Epithelial cell of proximal tubule (primary cell): ENCODE measurements at regions not wholly inside any gene's neighbourhood (a gene's known extent, or its start where the extent isn't known, plus 50 kb on each side); places are given as distances from the start of the nearest gene placed in this dataset.
"Not testable (repeated sequence)": the region's sequence is repeated elsewhere in the genome, so short reads cannot be mapped to it uniquely, and the experiment has no call there.

Experiments
- DNase-seq: peaks from one replicate; pipeline ENCODE4 v3.0.0-alpha.2; 2011; ENCODE audit warnings: low read depth
- H3K4me3 ChIP-seq: 2 replicates; pipeline ENCODE4 v1.5.1; 2011; ENCODE audit warnings: low read depth, mild to moderate bottlenecking, low read length
- CTCF ChIP-seq: conservative IDR thresholded peaks from 2 replicates; pipeline ENCODE4 v1.5.1; 2012; ENCODE audit warnings: low read depth, mild to moderate bottlenecking, low read length

GRCh38 chr4:123183308-123183707 is 213.3 kb upstream of the SPRY1 start:
- TF ChIP-seq CTCF = no peak
- DNase-seq = no peak
- H3K4me3 ChIP-seq = no peak overlapping the region

DNA sequence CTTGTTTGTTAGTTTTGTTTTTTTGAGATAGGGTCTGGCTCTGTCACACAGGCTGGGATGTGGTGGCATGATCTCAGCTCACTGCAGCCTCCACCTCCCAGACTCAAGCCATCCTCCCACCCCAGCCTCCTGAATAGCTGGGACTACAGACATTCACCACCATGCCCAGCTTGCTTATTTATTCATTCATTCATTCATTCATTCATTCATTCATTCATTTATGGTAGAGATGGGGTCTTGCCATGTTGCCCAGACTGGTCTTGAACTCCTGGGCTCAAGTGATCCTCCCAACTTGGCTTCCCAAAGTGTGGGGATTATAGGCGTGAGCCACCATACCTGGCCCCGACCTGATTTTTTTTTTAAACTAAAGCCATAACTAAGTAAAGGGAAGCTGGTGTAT is 212.8 kb upstream of the SPRY1 start:
- not testable (repeated sequence) for H3K4me3 ChIP-seq, DNase-seq

- no peak overlapping the region for H3K4me3 ChIP-seq
- TF ChIP-seq CTCF = no peak
- no peak for DNase-seq
These were observed 209.9 kb upstream of the SPRY1 start for GRCh38 chr4:123186731-123187130.

GRCh38 chr4:123190176-123190575 is 206.4 kb upstream of the SPRY1 start:
- DNase-seq = no peak
- H3K4me3 ChIP-seq = no peak overlapping the region
- no peak for TF ChIP-seq CTCF

- TF ChIP-seq CTCF = no peak
- no peak overlapping the region for H3K4me3 ChIP-seq
- DNase-seq = no peak
These were observed 204.9 kb upstream of the SPRY1 start for GRCh38 chr4:123191728-123192127.

DNA sequence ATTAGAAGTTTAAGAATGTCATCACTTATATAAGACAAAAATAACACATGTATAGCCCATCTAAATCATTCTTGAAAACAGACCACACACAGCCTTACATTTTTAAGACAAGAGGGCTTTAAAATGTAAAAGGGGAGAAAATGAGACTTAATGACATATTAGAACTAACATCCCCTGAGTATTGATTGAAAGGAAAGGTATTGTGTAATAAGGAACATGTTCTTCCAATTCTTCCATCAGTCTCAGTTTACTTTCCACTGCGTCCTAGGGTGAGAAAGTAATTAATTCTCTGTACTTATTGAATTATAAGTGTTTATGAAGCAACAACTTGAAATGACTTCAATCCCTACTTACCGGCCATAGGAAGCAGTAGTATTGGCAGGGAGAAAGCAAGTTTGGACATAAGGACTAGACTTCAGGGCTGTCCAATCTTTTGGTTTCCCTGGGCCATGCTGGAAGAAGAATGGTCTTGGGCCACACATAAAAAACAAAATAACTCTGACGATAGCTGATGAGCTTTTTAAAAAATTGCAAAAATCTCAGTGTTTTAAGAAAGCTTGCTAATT is 202.7 kb upstream of the SPRY1 start:
- no peak for DNase-seq
- no peak overlapping the region for H3K4me3 ChIP-seq
- no peak for TF ChIP-seq CTCF

DNA sequence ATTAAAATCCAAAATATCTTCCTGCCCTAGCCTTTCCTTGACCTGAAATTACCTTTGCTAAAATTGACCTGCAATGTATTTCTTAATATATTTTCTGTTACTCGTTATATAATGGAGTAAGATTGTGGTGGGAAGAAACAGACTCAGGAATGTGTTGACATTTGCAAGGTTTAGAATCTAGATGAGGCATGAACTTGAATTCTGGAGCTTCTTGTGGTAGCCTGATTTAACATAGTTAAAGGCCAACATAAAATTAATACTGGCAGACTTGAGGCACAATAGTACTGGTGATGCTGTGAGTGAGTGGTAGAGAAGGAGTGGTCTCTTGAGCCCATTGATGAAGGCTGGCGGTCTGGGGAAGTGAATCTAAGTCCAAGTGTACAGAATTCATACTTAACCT is 197.9 kb upstream of the SPRY1 start:
- no peak for DNase-seq
- H3K4me3 ChIP-seq = no peak overlapping the region
- TF ChIP-seq CTCF = no peak
